Suprapubic skin (tissue), 4 donors: ENCODE measurements at regions not wholly inside any gene's neighbourhood (a gene's known extent, or its start where the extent isn't known, plus 50 kb on each side); places are given as distances from the start of the nearest gene placed in this dataset.

Experiments
- DNase-seq, 2 donors: peaks; one replicate each; pipeline ENCODE4 v3.0.0-alpha.2; 2019; ENCODE audit warnings: low spot score in 2 of 2
- H3K27ac ChIP-seq: fragments of 200-600 bp; sonication (generic); one replicate; pipeline ENCODE4 v1.5.1; 2019
- H3K27me3 ChIP-seq: fragments of 200-600 bp; sonication (generic); one replicate; pipeline ENCODE4 v1.5.1; 2019
- H3K36me3 ChIP-seq: fragments of 200-600 bp; sonication (generic); one replicate; pipeline ENCODE4 v1.5.1; 2019
- H3K4me1 ChIP-seq: fragments of 200-600 bp; sonication (generic); one replicate; pipeline ENCODE4 v1.5.1; 2019
- H3K4me3 ChIP-seq: fragments of 200-600 bp; sonication (generic); one replicate; pipeline ENCODE4 v1.5.1; 2019; ENCODE audit warnings: mild to moderate bottlenecking
- H3K9me3 ChIP-seq: fragments of 200-600 bp; sonication (generic); one replicate; pipeline ENCODE4 v1.5.1; 2019
- EP300 ChIP-seq: sonication (generic); formaldehyde crosslinking; IDR thresholded peaks from one replicate; pipeline ENCODE4 v1.6.1; 2017; ENCODE audit warnings: antibody characterized with exemption
- POLR2A ChIP-seq, 2 donors: fragments of 450-650 bp; IDR thresholded peaks; one replicate each; pipeline ENCODE4 v1.6.1; 2017; ENCODE audit warnings: antibody characterized with exemption in 2 of 2, mild to moderate bottlenecking in 2 of 2, moderate library complexity in 2 of 2
- POLR2AphosphoS5 ChIP-seq, 3 donors: sonication (generic); formaldehyde crosslinking; IDR thresholded peaks; one replicate each; pipeline ENCODE4 v1.6.1; 2017; ENCODE audit warnings: antibody characterized with exemption in 3 of 3
- WGBS: methylation state at CpG from one replicate; pipeline ENCODE4 v1.1.5; 2018; 5-methylcytosine and 5-hydroxymethylcytosine counted together
- TF ChIP-seq, protein P1 (sequence below), 2 donors: fragments of 200-600 bp in 1 of 2; fragments of 450-650 bp in 1 of 2; sonication (generic) in 1 of 2; IDR thresholded peaks; one replicate each; pipeline ENCODE4 v1.5.1; 2016 to 2019; ENCODE audit warnings: antibody characterized with exemption in 2 of 2, mild to moderate bottlenecking in 1 of 2, moderate library complexity in 1 of 2

DNA sequence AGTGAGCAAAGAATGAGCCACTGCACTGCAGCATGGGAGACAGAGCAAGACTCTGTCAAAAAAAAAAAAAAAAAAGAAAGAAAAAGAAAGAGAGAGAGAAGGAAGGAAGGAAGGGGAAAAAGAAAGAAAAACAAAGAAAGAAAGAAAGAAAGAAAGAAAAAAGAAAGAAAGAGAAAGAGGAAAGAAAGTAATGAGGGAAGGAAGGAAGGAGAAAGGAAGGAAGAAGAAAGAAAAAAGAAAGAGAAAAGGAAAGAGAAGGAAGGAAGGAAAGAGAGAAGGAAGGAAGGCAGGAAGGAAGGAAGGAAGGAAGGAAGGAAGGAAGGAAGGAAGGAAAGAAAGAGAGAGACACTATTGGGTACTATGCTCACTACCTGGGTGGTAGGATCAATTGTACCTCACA lies 122.2 kb upstream of the ERCC4 start:
- H3K36me3 ChIP-seq = no peaks in the 10 kb centered on the region
- TF ChIP-seq EP300 (no peak), POLR2A (IDR thresholded peaks at IDR 0.05) (no peak), POLR2AphosphoS5 (IDR thresholded peaks at IDR 0.05) (no peak)
- TF ChIP-seq, protein P1, sequence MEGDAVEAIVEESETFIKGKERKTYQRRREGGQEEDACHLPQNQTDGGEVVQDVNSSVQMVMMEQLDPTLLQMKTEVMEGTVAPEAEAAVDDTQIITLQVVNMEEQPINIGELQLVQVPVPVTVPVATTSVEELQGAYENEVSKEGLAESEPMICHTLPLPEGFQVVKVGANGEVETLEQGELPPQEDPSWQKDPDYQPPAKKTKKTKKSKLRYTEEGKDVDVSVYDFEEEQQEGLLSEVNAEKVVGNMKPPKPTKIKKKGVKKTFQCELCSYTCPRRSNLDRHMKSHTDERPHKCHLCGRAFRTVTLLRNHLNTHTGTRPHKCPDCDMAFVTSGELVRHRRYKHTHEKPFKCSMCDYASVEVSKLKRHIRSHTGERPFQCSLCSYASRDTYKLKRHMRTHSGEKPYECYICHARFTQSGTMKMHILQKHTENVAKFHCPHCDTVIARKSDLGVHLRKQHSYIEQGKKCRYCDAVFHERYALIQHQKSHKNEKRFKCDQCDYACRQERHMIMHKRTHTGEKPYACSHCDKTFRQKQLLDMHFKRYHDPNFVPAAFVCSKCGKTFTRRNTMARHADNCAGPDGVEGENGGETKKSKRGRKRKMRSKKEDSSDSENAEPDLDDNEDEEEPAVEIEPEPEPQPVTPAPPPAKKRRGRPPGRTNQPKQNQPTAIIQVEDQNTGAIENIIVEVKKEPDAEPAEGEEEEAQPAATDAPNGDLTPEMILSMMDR (IDR thresholded peaks at IDR 0.05) = no peak
- DNase-seq = no peak
- H3K4me3 ChIP-seq = no peak overlapping the region
- no peaks in the 10 kb centered on the region for H3K9me3 ChIP-seq
- H3K27me3 ChIP-seq = peaks cover 4% of the 10 kb centered on the region
- no peak overlapping the region for H3K27ac ChIP-seq
- peaks cover 4% of the 10 kb centered on the region for H3K4me1 ChIP-seq

DNA sequence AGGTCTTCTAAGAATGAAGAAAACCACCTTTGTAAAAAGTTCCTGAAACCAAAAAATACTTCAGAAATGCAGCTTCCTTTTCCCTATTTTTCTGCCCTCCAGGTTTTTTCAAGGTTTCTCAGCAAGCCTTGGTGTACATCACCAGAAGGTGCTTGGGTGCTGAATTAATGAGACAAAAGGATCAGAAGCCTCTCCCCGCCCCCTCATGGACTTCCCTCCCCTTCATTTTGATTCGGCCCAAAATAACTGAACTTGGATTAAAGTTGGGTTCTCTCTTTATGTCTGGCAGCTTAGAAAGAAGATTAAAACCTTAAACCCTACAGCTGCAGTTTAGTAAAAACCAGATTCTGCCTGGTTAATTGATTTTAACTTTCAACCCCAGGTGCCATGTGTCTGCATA lies 121.7 kb upstream of the ERCC4 start:
- Histone ChIP-seq H3K4me3 (no peak overlapping the region), H3K4me1 (peaks cover 4% of the 10 kb centered on the region), H3K27ac (no peak overlapping the region), H3K27me3 (peaks cover 4% of the 10 kb centered on the region), H3K9me3 (no peaks in the 10 kb centered on the region), H3K36me3 (no peaks in the 10 kb centered on the region)
- TF ChIP-seq POLR2A (IDR thresholded peaks at IDR 0.05) (no peak), EP300 (no peak), POLR2AphosphoS5 (IDR thresholded peaks at IDR 0.05) (no peak)
- TF ChIP-seq, protein P1 (IDR thresholded peaks at IDR 0.05) = no peak
- WGBS = 51% methylated on average over 2 of the region's 2 CpGs
- no peak for DNase-seq

DNA sequence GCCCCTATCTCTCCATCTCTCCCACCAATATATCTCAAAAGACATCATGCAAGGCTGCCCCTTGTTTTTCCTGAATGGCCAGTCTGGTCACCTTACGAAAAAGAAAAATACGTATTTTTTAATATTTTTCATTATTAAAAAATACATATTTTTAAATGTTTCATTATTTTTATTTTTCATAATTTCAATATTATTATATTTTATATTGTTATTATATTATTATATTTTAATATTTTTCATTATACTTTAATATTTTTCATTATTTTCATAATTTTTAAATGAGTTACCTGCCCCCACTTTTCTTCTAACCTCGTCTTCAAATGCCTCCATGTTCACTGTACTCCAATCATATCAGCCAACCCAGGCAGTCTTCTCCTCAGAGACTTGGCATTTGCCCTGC lies 116.0 kb upstream of the ERCC4 start:
- Histone ChIP-seq H3K9me3 (no peaks in the 10 kb centered on the region), H3K27ac (no peak overlapping the region), H3K27me3 (peaks cover 4% of the 10 kb centered on the region), H3K4me3 (no peak overlapping the region), H3K36me3 (no peaks in the 10 kb centered on the region), H3K4me1 (no peaks in the 10 kb centered on the region)
- no peak for TF ChIP-seq EP300
- TF ChIP-seq POLR2A (IDR thresholded peaks at IDR 0.05) = no peak
- TF ChIP-seq, protein P1 (IDR thresholded peaks at IDR 0.05) = no peak
- TF ChIP-seq POLR2AphosphoS5 (IDR thresholded peaks at IDR 0.05) = no peak
- DNase-seq = no peak
- 83% methylated on average over 3 of the region's 3 CpGs for WGBS

DNA sequence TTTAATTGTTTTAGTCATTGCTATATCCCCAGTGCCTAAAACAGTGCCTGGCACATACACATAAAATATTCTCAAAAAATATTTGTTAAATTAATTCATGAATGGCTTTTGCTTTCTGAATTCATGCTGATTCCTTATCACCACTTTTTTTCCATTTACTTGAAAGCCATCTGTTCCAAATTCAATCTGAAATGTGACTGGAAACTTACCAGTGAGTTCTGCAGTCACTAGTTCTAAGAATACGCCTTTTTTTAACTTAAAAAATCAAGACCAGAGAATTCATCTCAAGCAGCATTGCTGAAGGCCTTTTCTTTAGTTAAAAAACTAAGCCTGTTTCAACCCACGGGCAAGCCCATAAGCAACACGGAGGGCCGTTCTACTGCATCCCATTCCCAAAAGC lies 114.0 kb upstream of the ERCC4 start:
- WGBS = 88% methylated on average over 4 of the region's 4 CpGs
- Histone ChIP-seq H3K4me1 (peaks cover 2% of the 10 kb centered on the region), H3K4me3 (no peak overlapping the region), H3K9me3 (no peaks in the 10 kb centered on the region), H3K27ac (no peak overlapping the region), H3K27me3 (peaks cover 2% of the 10 kb centered on the region), H3K36me3 (no peaks in the 10 kb centered on the region)
- no peak for DNase-seq
- TF ChIP-seq POLR2A (IDR thresholded peaks at IDR 0.05) = no peak
- TF ChIP-seq EP300 = no peak
- TF ChIP-seq POLR2AphosphoS5 (IDR thresholded peaks at IDR 0.05) = no peak
- TF ChIP-seq, protein P1 (IDR thresholded peaks at IDR 0.05) = no peak

DNA sequence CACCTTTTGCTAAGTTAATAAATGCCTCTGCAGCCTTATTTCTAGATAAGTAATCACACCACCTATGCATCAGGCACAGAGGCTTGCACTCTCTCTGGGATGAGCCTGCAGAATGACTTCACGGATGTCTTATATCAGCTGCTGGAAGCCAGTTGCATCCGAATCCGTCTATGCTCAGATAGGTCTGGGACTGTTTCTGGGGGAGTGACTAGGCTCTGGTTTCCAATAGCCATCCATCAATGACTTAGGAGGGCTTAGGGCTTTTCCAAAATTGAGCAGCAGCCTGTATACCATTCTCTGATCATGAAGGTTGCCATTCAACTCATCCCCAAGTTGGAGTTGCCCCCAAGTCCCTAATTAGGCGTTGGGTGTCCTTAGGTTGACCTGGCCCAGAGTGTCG lies 113.3 kb upstream of the ERCC4 start:
- Histone ChIP-seq H3K27ac (no peak overlapping the region), H3K4me1 (peaks cover 9% of the 10 kb centered on the region), H3K4me3 (no peak overlapping the region), H3K36me3 (no peaks in the 10 kb centered on the region), H3K9me3 (no peaks in the 10 kb centered on the region), H3K27me3 (no peaks in the 10 kb centered on the region)
- no peak for DNase-seq
- WGBS = 80% methylated on average over 2 of the region's 5 CpGs
- TF ChIP-seq EP300 (no peak), POLR2A (IDR thresholded peaks at IDR 0.05) (no peak), POLR2AphosphoS5 (IDR thresholded peaks at IDR 0.05) (no peak)
- TF ChIP-seq, protein P1 (IDR thresholded peaks at IDR 0.05) = no peak
